Upper lobe of left lung (tissue), 6 donors: ENCODE measurements at regions not wholly inside any gene's neighbourhood (a gene's known extent, or its start where the extent isn't known, plus 50 kb on each side); places are given as distances from the start of the nearest gene placed in this dataset.

Source experiments
- ATAC-seq, 2 donors: fragments of 200-7000 bp; cut with Tn5 transposase; one replicate each; pipeline ENCODE4 v1.9.1; 2022; ENCODE audit warnings: mild to moderate bottlenecking in 2 of 2, moderate library complexity in 2 of 2; ENCODE audit not compliant: low FRiP score in 2 of 2
- DNase-seq, 2 donors: peaks; one replicate each; pipeline ENCODE4 v3.0.0-alpha.2; 2019 to 2020
- H3K27ac ChIP-seq, 4 donors: fragments of 200-600 bp; sonication (generic); one replicate each; pipeline ENCODE4 v1.5.1; 2016 to 2019
- H3K27me3 ChIP-seq, 4 donors: fragments of 200-600 bp; sonication (generic); one replicate each; pipeline ENCODE4 v1.5.1; 2017 to 2019
- H3K36me3 ChIP-seq, 4 donors: fragments of 200-600 bp; sonication (generic); one replicate each; pipeline ENCODE4 v1.5.1; 2016 to 2019
- H3K4me1 ChIP-seq, 4 donors: fragments of 200-600 bp; sonication (generic); one replicate each; pipeline ENCODE4 v1.5.1; 2018 to 2019
- H3K4me3 ChIP-seq, 4 donors: fragments of 200-600 bp; sonication (generic); one replicate each; pipeline ENCODE4 v1.5.1; 2017 to 2019; ENCODE audit warnings: mild to moderate bottlenecking in 2 of 4, moderate library complexity in 1 of 4
- H3K9me3 ChIP-seq, 4 donors: fragments of 200-600 bp; sonication (generic); one replicate each; pipeline ENCODE4 v1.5.1; 2018 to 2019
- CTCF ChIP-seq, 6 experiments: fragments of 450-650 bp in 4 of 6; fragments of 200-600 bp in 2 of 6; sonication (generic) in 2 of 6; IDR thresholded peaks; one replicate each; pipeline ENCODE4 v1.5.1; 2016 to 2019; ENCODE audit warnings: antibody characterized with exemption in 6 of 6
- EP300 ChIP-seq, 4 donors: sonication (generic); formaldehyde crosslinking; IDR thresholded peaks; one replicate each; pipeline ENCODE4 v1.5.1; 2017; ENCODE audit warnings: antibody characterized with exemption in 4 of 4, control low read depth in 2 of 4
- POLR2A ChIP-seq, 4 donors: fragments of 450-650 bp; IDR thresholded peaks; one replicate each; pipeline ENCODE4 v1.5.1; 2016 to 2017; ENCODE audit warnings: antibody characterized with exemption in 4 of 4, mild to moderate bottlenecking in 2 of 4
- POLR2AphosphoS5 ChIP-seq, 2 donors: sonication (generic); formaldehyde crosslinking; IDR thresholded peaks; one replicate each; pipeline ENCODE4 v1.5.1; 2017; ENCODE audit warnings: antibody characterized with exemption in 2 of 2
- WGBS, 2 donors: methylation state at CpG; one replicate each; pipeline ENCODE4 v1.1.5; 2017 to 2018; 5-methylcytosine and 5-hydroxymethylcytosine counted together
- donor health status: DM: no; HTN: no; CAD: no; lungs with moderate emphysema.
- donor health status: DM: no; HTN: yes; CAD: no; lungs with severe emphysema.

- no peaks in the 10 kb centered on the region for H3K36me3 ChIP-seq
- H3K27ac ChIP-seq: no peak overlapping the region
- H3K9me3 ChIP-seq: peaks cover 0 to 5% (median 0%) of the 10 kb centered on the region in 4 donors
- H3K4me3 ChIP-seq: no peak overlapping the region
- ATAC-seq (no peak), DNase-seq (no peak)
- H3K4me1 ChIP-seq: no peaks in the 10 kb centered on the region
- H3K27me3 ChIP-seq: no peaks in the 10 kb centered on the region
- 87 to 93% methylated on average over 3 of the region's 3 CpGs for WGBS, 2 donors
- no peak for TF ChIP-seq POLR2A (IDR thresholded peaks at IDR 0.05)
- no peak for TF ChIP-seq POLR2AphosphoS5 (IDR thresholded peaks at IDR 0.05)
- no peak for TF ChIP-seq EP300 (IDR thresholded peaks at IDR 0.05)
- no peak for TF ChIP-seq CTCF (IDR thresholded peaks at IDR 0.05)
These were observed 98.3 kb downstream of the BACH1 start for GRCh38 chr21:29396951-29397455.

- TF ChIP-seq EP300 (IDR thresholded peaks at IDR 0.05) (no peak), CTCF (IDR thresholded peaks at IDR 0.05) (no peak), POLR2AphosphoS5 (IDR thresholded peaks at IDR 0.05) (no peak), POLR2A (IDR thresholded peaks at IDR 0.05) (no peak)
- no peaks in the 10 kb centered on the region for H3K27me3 ChIP-seq
- ATAC-seq (no peak), DNase-seq (no peak)
- no peaks in the 10 kb centered on the region for H3K36me3 ChIP-seq
- peaks cover 0 to 5% (median 0%) of the 10 kb centered on the region in 4 donors for H3K9me3 ChIP-seq
- no peaks in the 10 kb centered on the region for H3K4me1 ChIP-seq
- no peak overlapping the region for H3K4me3 ChIP-seq
- no peak overlapping the region for H3K27ac ChIP-seq
These were observed 104.6 kb downstream of the BACH1 start for GRCh38 chr21:29403301-29403700.

GRCh38 chr21:29403922-29404538 is 105.3 kb downstream of the BACH1 start:
- ATAC-seq: peak; percentile 74 to 81
- Histone ChIP-seq H3K27ac (peak overlapping the region in 1 of 4 donors; percentile 1), H3K36me3 (no peaks in the 10 kb centered on the region), H3K4me1 (no peaks in the 10 kb centered on the region), H3K4me3 (no peak overlapping the region), H3K9me3 (peaks cover 0 to 5% (median 0%) of the 10 kb centered on the region in 4 donors), H3K27me3 (no peaks in the 10 kb centered on the region)
- 80 to 81% methylated on average over 3 to 4 of the region's 4 CpGs for WGBS, 2 donors
- peak in 1 of 4 donors; percentile 19 for TF ChIP-seq EP300 (IDR thresholded peaks at IDR 0.05)
- TF ChIP-seq POLR2AphosphoS5 (IDR thresholded peaks at IDR 0.05): peak in 1 of 2 donors; percentile 46
- TF ChIP-seq POLR2A (IDR thresholded peaks at IDR 0.05): no peak
- peak in 1 of 2 donors; percentile 59 for DNase-seq

GRCh38 chr21:29405503-29406122 is 106.9 kb downstream of the BACH1 start:
- Histone ChIP-seq H3K27ac (no peak overlapping the region), H3K4me3 (no peak overlapping the region), H3K36me3 (no peaks in the 10 kb centered on the region), H3K4me1 (no peaks in the 10 kb centered on the region), H3K9me3 (no peaks in the 10 kb centered on the region), H3K27me3 (no peaks in the 10 kb centered on the region)
- TF ChIP-seq CTCF (IDR thresholded peaks at IDR 0.05) (no peak), EP300 (IDR thresholded peaks at IDR 0.05) (no peak), POLR2A (IDR thresholded peaks at IDR 0.05) (no peak), POLR2AphosphoS5 (IDR thresholded peaks at IDR 0.05) (no peak)
- DNase-seq (no peak), ATAC-seq (no peak)
- 98 to 100% methylated on average over 2 of the region's 2 CpGs for WGBS, 2 donors

GRCh38 chr21:29406385-29406784 is 107.7 kb downstream of the BACH1 start:
- no peak overlapping the region for H3K4me3 ChIP-seq
- no peaks in the 10 kb centered on the region for H3K9me3 ChIP-seq
- no peaks in the 10 kb centered on the region for H3K36me3 ChIP-seq
- ATAC-seq (no peak), DNase-seq (no peak)
- no peak overlapping the region for H3K27ac ChIP-seq
- no peaks in the 10 kb centered on the region for H3K4me1 ChIP-seq
- no peak for TF ChIP-seq POLR2AphosphoS5 (IDR thresholded peaks at IDR 0.05)
- TF ChIP-seq EP300 (IDR thresholded peaks at IDR 0.05): no peak
- no peak for TF ChIP-seq CTCF (IDR thresholded peaks at IDR 0.05)
- TF ChIP-seq POLR2A (IDR thresholded peaks at IDR 0.05): no peak
- no peaks in the 10 kb centered on the region for H3K27me3 ChIP-seq
